ENCODE measurements at regions not wholly inside any gene's neighbourhood (a gene's known extent, or its start where the extent isn't known, plus 50 kb on each side); places are given as distances from the start of the nearest gene placed in this dataset.

GRCh38 chr7:67343114-67343513, 346.5 kb downstream of the TYW1 start:
- Histone ChIP-seq H3K4me3 (no peak overlapping the region), H3K27ac (no peak overlapping the region), H3K9me3 (no peaks in the 10 kb centered on the region), H3K4me1 (no peaks in the 10 kb centered on the region), H3K27me3 (ENCODE audit: low read depth) (no peaks in the 10 kb centered on the region), H3K36me3 (peaks cover 9% of the 10 kb centered on the region)
- intact Hi-C loops (cut with DNase I), result no loop called here
- ATAC-seq, result no peak
- DNase-seq, result no peak
- no peak for TF ChIP-seq CTCF (IDR thresholded peaks at IDR 0.05)

GRCh38 chr7:67343572-67343971, 346.9 kb downstream of the TYW1 start:
- ATAC-seq, result no peak
- Histone ChIP-seq H3K9me3 (no peaks in the 10 kb centered on the region), H3K36me3 (peaks cover 9% of the 10 kb centered on the region), H3K27ac (no peak overlapping the region), H3K27me3 (ENCODE audit: low read depth) (no peaks in the 10 kb centered on the region), H3K4me3 (no peak overlapping the region), H3K4me1 (no peaks in the 10 kb centered on the region)
- intact Hi-C loops (cut with DNase I), result no loop called here
- no peak for TF ChIP-seq CTCF (IDR thresholded peaks at IDR 0.05)
- DNase-seq, result no peak

GRCh38 chr7:67344481-67345193, 348.0 kb downstream of the TYW1 start:
- no peak for DNase-seq
- intact Hi-C loops (cut with DNase I), result no loop called here

GRCh38 chr7:67346126-67346525, 349.5 kb downstream of the TYW1 start:
- H3K9me3 ChIP-seq, result no peaks in the 10 kb centered on the region
- no peaks in the 10 kb centered on the region for H3K27me3 ChIP-seq (ENCODE audit: low read depth)
- H3K4me3 ChIP-seq, result no peak overlapping the region
- H3K36me3 ChIP-seq, result no peaks in the 10 kb centered on the region
- intact Hi-C loops (cut with DNase I), result no loop called here
- no peak for TF ChIP-seq CTCF (IDR thresholded peaks at IDR 0.05)
- H3K27ac ChIP-seq, result no peak overlapping the region
- no peaks in the 10 kb centered on the region for H3K4me1 ChIP-seq
- DNase-seq (no peak), ATAC-seq (no peak)

More at GRCh38 chr7:67344481-67345193, 348.0 kb downstream of the TYW1 start:
- H3K4me3 ChIP-seq, result no peak overlapping the region
- peaks cover 5% of the 10 kb centered on the region for H3K36me3 ChIP-seq
- no peak for TF ChIP-seq CTCF (IDR thresholded peaks at IDR 0.05)
- no peak overlapping the region for H3K27ac ChIP-seq
- no peaks in the 10 kb centered on the region for H3K27me3 ChIP-seq (ENCODE audit: low read depth)
- no peaks in the 10 kb centered on the region for H3K4me1 ChIP-seq
- no peaks in the 10 kb centered on the region for H3K9me3 ChIP-seq
- no peak for ATAC-seq

GRCh38 chr7:67346876-67347275, 350.2 kb downstream of the TYW1 start:
- Histone ChIP-seq H3K4me3 (no peak overlapping the region), H3K9me3 (no peaks in the 10 kb centered on the region), H3K36me3 (no peaks in the 10 kb centered on the region), H3K4me1 (no peaks in the 10 kb centered on the region), H3K27ac (no peak overlapping the region), H3K27me3 (ENCODE audit: low read depth) (no peaks in the 10 kb centered on the region)
- intact Hi-C loops (cut with DNase I), result no loop called here
- DNase-seq (no peak), ATAC-seq (no peak)
- TF ChIP-seq CTCF (IDR thresholded peaks at IDR 0.05), result no peak

Measured in lower lobe of right lung (tissue), 2 donors.